Motor neuron (in vitro differentiated cells): ENCODE measurements at regions not wholly inside any gene's neighbourhood (a gene's known extent, or its start where the extent isn't known, plus 50 kb on each side); places are given as distances from the start of the nearest gene placed in this dataset.

Experiments
- ATAC-seq, 8 experiments: fragments of 200-7000 bp; cut with Tn5 transposase; replicated peaks in 6 of 8; 2 replicates each; pipeline ENCODE4 v1.8.0; 2021; ENCODE audit warnings: mild to moderate bottlenecking in 8 of 8, moderate library complexity in 8 of 8
- H3K27ac ChIP-seq, 2 donors: fragments of 250-450 bp; sonication (Bioruptor Pico); 2 replicates each; pipeline ENCODE4 v1.9.0; 2021; ENCODE audit warnings: antibody characterized with exemption in 2 of 2, mild to moderate bottlenecking in 2 of 2, moderate library complexity in 1 of 2
- H3K4me1 ChIP-seq, 2 donors: fragments of 250-450 bp; sonication (Bioruptor Pico); replicated peaks in 1 of 2; 2 replicates each; pipeline ENCODE4 v1.6.1; 2021; ENCODE audit warnings: antibody characterized with exemption in 2 of 2, mild to moderate bottlenecking in 2 of 2, moderate library complexity in 1 of 2
- H3K4me3 ChIP-seq, 5 donors: fragments of 250-450 bp; sonication (Bioruptor Pico); 2 replicates each; pipeline ENCODE4 v1.9.0; 2021; ENCODE audit warnings: antibody characterized with exemption in 5 of 5, mild to moderate bottlenecking in 5 of 5, moderate library complexity in 4 of 5
- WGBS, 10 experiments: fragments of 450-650 bp; shearing (Covaris generic); methylation state at CpG; one replicate each; pipeline ENCODE4 v1.0.0; 2022; 5-methylcytosine and 5-hydroxymethylcytosine counted together
- in situ Hi-C, 9 experiments: fragments of 400-800 bp; cut with MboI; loops; one replicate each; pipeline ENCODE4 v1.15.0; 2021; ENCODE audit warnings: low sequenced_read_pairs in 9 of 9, low pct_unique_long_range_greater_than_20kb in 2 of 9; ENCODE audit not compliant: unreplicated experiment in 9 of 9

DNA sequence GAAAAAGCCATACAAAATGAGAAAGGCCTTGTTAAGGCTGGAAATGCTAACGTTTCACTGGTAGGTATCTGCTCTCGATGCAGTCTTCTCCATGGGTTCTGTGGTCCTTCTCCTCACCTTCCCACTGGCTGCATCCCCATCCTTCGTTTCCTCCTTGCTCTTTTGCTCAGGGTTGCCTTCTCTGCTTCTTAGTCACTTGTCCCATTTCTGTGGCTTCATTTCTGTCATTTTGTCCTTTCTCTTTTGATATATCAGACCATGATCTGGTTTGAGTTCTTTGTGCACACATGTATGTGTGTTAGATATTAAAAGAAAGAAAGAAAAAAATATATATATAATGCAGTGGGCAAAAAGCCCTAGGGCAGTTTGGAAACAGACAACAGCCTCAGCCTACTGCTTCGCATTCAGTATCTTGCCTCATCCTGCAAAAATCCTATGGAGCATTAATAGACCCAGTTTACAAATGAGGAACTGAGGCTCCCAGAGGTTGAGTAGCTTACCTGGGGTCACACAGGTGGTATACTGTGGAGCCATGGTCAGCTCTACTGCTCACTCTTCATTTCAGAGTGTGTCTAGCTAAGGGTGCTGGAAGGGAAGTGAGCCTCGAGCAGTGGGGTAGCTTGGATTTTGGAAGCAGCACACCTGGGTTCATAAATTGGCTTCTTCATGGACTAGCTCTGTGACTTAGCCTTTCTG is 57.6 kb upstream of the MEDAG start:
- 41 to 93% (median 83%) methylated on average over 1 to 5 of the region's 5 CpGs; no CpG with 5 or more reads in 1 of the 10 experiments for WGBS, 10 experiments
- in situ Hi-C loops: no loop called here
- H3K27ac ChIP-seq: peak overlapping the region in 1 of 2 donors; percentile 37
- peaks cover 3 to 9% of the 10 kb centered on the region in 2 donors for H3K4me1 ChIP-seq
- ATAC-seq: no peak
- H3K4me3 ChIP-seq: no peak overlapping the region

DNA sequence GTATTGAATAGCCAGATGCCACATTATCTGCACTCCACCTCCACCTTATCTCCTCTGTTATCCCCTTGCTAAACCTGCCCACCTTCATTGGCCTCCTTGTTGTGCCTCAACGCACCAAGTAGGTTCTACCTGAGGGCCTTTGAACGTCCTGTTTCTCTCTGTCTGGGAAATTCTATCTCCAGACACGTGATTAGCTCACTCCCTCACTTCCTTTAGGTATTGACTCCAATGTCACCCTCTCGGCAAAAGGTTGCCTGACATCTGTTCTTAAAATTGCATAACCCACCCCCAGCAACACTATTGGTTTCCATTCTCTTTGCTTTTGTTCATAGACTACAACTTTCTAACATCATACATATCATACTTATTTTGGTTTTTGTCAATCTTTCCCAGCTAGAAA is 56.5 kb upstream of the MEDAG start:
- in situ Hi-C loops: loop anchor here in 1 of 9 experiments (25.0 kb wide), 1 partner anchor 188 kb away; no protein-coding TSS in a partner anchor
- 38 to 92% (median 83%) methylated on average over 1 to 4 of the region's 4 CpGs; no CpG with 5 or more reads in 1 of the 10 experiments for WGBS, 10 experiments
- no peak overlapping the region for H3K27ac ChIP-seq
- ATAC-seq: no peak
- H3K4me3 ChIP-seq: no peak overlapping the region
- peaks cover 3 to 9% of the 10 kb centered on the region in 2 donors for H3K4me1 ChIP-seq

DNA sequence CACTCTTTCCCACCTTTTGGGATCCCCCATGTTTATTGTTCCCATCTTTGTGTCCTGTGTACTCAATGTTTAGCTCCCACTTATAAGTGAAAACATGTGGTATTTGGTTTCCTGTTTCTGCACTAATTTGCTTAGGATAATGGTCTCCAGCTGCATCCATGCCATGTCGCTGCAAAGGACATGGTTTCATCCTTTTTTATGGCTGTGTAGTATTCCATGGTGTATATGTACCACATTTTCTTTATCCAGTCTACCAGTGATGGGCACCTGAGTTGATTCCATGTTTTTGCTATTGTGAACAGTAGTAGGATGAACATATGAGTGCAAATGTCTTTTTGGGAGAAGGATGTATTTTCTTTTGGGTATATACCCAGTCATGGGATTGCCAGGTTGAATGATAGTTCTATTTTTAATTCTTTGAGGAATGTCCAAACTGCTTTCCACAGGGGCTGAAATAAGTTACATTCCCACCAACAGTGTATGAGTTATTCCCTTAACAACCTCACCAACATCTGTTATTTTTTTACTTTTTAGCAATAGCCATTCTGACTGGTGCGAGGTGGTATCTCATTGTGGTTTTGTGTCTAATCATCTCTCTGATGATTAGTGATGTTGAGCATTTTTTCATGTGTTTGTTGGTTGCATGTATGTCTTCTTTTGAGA is 55.7 kb upstream of the MEDAG start:
- Histone ChIP-seq H3K4me3 (no peak overlapping the region), H3K4me1 (peaks cover 3 to 9% of the 10 kb centered on the region in 2 donors), H3K27ac (no peak overlapping the region)
- in situ Hi-C loops: loop anchor here in 1 of 9 experiments (25.0 kb wide), 1 partner anchor 187 kb away; no protein-coding TSS in a partner anchor
- WGBS, 10 experiments: 0 to 100% (median 73%) methylated on average over 1 to 2 of the region's 2 CpGs
- ATAC-seq: no peak

DNA sequence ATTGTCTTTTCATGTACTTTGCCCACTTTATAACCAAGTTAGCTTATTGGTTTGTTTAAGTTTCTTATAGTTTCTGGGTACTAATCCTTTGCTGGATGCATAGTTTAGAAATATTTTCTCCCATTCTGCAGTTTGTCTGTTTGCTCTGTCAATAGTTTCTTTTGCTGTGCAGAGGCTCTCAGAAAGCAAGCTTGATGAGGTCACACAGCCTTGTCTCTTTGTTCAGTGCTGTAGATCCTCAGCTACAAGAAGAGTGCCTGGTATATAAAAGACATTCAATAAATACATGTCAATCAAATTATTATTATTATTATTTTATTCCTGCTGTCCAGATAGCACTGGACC is 55.2 kb upstream of the MEDAG start:
- in situ Hi-C loops: loop anchor here in 1 of 9 experiments (25.0 kb wide), 1 partner anchor 186 kb away; no protein-coding TSS in a partner anchor
- Histone ChIP-seq H3K27ac (no peak overlapping the region), H3K4me1 (peaks cover 8 to 13% of the 10 kb centered on the region in 2 donors), H3K4me3 (no peak overlapping the region)
- ATAC-seq: no peak

DNA sequence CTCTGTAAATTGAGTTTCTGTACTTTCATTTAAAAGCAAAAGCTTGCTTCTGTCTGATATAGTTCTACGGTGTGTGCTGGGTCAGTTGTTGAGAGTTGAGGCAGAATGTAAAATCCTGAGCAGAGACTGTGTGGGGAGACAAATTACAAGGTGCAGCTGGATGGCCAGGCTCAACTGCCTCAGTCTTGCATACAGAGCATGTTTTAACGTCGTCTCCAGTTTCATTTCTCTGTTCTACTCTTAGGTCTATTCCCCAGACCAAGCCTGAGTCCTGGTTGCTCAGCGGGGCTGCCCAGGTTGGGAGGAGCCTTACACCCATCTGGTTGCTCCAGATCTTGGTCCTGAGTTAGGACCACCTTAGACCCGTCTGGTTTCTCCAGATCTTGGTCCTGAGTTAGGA is 54.4 kb upstream of the MEDAG start:
- WGBS, 10 experiments: 60 to 100% (median 83%) methylated on average over 1 to 3 of the region's 5 CpGs; no CpG with 5 or more reads in 6 of the 10 experiments
- no peak overlapping the region for H3K4me3 ChIP-seq
- peaks cover 13 to 20% of the 10 kb centered on the region in 2 donors for H3K4me1 ChIP-seq
- H3K27ac ChIP-seq: no peak overlapping the region
- no peak for ATAC-seq
- in situ Hi-C loops: loop anchor here in 1 of 9 experiments (25.0 kb wide), 1 partner anchor 186 kb away; no protein-coding TSS in a partner anchor

DNA sequence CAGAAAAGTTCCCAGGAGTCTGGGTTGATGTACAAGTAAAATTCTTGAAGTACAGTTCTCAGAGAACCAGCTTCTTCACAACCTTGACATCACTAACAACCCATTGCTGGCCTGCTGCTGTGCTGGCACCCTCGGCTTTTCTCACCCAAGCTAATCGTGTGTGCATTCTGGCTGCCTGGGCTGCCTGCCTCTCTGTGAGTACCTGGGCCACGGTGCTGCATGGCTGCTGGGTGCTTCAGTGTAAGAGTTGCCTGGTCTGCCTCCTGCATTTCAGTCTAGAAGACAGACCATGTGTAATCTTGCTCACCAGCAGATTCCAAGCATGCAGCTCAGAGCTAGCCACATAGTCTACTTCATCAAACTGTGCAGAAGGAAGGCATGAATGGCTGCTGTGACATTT is 50.5 kb upstream of the MEDAG start:
- WGBS, 10 experiments: 20 to 86% (median 76%) methylated on average over 1 to 3 of the region's 3 CpGs; no CpG with 5 or more reads in 3 of the 10 experiments
- H3K4me3 ChIP-seq: no peak overlapping the region
- H3K4me1 ChIP-seq: peaks cover 10 to 11% of the 10 kb centered on the region in 2 donors
- no peak overlapping the region for H3K27ac ChIP-seq
- in situ Hi-C loops: loop anchor here in 1 of 9 experiments (25.0 kb wide), 1 partner anchor 182 kb away; no protein-coding TSS in a partner anchor
- ATAC-seq: peak in 2 of 8 experiments; percentile 21 to 32

DNA sequence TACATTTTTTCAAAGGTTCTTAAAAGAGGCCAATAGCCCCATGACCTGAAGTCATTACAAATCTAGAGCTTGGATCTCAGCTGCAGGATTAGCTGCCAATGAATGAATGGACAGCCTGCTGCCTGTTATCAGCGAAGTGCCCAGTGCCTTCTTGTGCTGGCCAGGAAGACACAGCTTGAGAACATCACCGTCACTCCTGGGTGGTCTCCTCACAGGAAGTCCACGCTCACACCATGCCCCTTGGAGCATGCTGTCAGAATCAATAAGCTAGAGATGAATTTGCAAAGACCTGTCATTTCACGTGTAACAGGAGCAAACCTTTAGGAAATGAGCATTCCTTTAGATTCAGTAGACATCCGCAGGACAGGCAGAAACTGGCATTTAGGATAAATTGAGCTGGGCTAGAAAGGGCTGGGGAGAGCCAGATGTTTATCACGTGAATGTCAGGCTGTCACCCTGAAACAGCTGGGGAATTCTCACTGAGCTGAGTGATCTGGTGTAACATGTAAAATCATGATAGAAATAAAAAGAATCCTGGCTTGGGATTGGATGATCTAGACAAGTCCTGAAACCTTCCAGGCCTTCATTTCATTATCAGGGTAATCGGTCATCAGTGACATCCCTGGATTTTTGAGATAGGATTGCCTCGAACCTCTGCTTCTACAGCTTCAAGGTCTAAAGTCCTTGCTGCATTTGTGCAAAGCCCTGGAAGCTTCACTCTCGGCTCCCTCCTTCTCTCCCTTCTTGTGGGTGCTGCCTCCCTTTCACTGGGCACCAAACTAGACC is 49.9 kb upstream of the MEDAG start:
- WGBS, 10 experiments: 11 to 83% (median 66%) methylated on average over 2 to 9 of the region's 9 CpGs; no CpG with 5 or more reads in 2 of the 10 experiments
- Histone ChIP-seq H3K4me3 (no peak overlapping the region), H3K27ac (no peak overlapping the region), H3K4me1 (peaks cover 10 to 11% of the 10 kb centered on the region in 2 donors)
- peak in 4 of 8 experiments; percentile 15 to 47 (median 28) for ATAC-seq
- in situ Hi-C loops: loop anchor here in 1 of 9 experiments (25.0 kb wide), 1 partner anchor 181 kb away; no protein-coding TSS in a partner anchor
